NCI-H82 treated with DMSO at 0.1 percent for 48 hours (cell line): ENCODE measurements at regions not wholly inside any gene's neighbourhood (a gene's known extent, or its start where the extent isn't known, plus 50 kb on each side); places are given as distances from the start of the nearest gene placed in this dataset.

Experiments used
- DNase-seq: peaks from one replicate; lab custom pipeline; 2025; ENCODE audit not compliant: unreplicated experiment; lab: John Stamatoyannopoulos, UW

- DNase-seq = no peak
Observed at GRCh38 chr1:56057466-56058405, 521.6 kb downstream of the PLPP3 start.

- DNase-seq = no peak
Observed at GRCh38 chr1:56056438-56057287, 522.7 kb downstream of the PLPP3 start.

- no peak for DNase-seq
Observed at GRCh38 chr1:56054959-56055358, 524.4 kb downstream of the PLPP3 start.

GRCh38 chr1:56052041-56052440, 527.3 kb downstream of the PLPP3 start:
- no peak for DNase-seq

- DNase-seq = no peak
Observed at GRCh38 chr1:56050911-56051310, 528.5 kb downstream of the PLPP3 start.

- DNase-seq = no peak
Observed at GRCh38 chr1:56045477-56045876, 533.9 kb downstream of the PLPP3 start.

- DNase-seq = no peak
Observed at GRCh38 chr1:56045062-56045461, 534.3 kb downstream of the PLPP3 start.

GRCh38 chr1:56036479-56036878, 542.9 kb downstream of the PLPP3 start:
- no peak for DNase-seq

GRCh38 chr1:56034847-56035481, 544.4 kb downstream of the PLPP3 start:
- no peak for DNase-seq

- no peak for DNase-seq
Observed at GRCh38 chr1:56034222-56034621, 545.1 kb downstream of the PLPP3 start.

- DNase-seq = no peak
Observed at GRCh38 chr1:56033321-56034037, 545.9 kb downstream of the PLPP3 start.

- DNase-seq = no peak
Observed at GRCh38 chr1:56032096-56032676, 547.2 kb downstream of the PLPP3 start.

GRCh38 chr1:56031001-56031400, 548.4 kb downstream of the PLPP3 start:
- DNase-seq = no peak

- no peak for DNase-seq
Observed at GRCh38 chr1:56029319-56030003, 549.9 kb downstream of the PLPP3 start.

- no peak for DNase-seq
Observed at GRCh38 chr1:56028911-56029310, 550.5 kb downstream of the PLPP3 start.

GRCh38 chr1:56028244-56028643, 551.1 kb downstream of the PLPP3 start:
- DNase-seq = no peak

- no peak for DNase-seq
Observed at GRCh38 chr1:56025942-56026341, 553.4 kb downstream of the PLPP3 start.

- DNase-seq = no peak
Observed at GRCh38 chr1:56024155-56024554, 555.2 kb downstream of the PLPP3 start.

- DNase-seq = no peak
Observed at GRCh38 chr1:56019922-56020321, 559.4 kb downstream of the PLPP3 start.

- DNase-seq = no peak
Observed at GRCh38 chr1:56019472-56019871, 559.9 kb downstream of the PLPP3 start.
